Cardiac fibroblast (primary cell): ENCODE measurements at regions not wholly inside any gene's neighbourhood (a gene's known extent, or its start where the extent isn't known, plus 50 kb on each side); places are given as distances from the start of the nearest gene placed in this dataset.

Source experiments
- DNase-seq, 2 donors: peaks; one replicate each; pipeline versions ENCODE4 v3.0.0 to v3.0.0-alpha.2; 2010; ENCODE audit warnings: low read depth in 2 of 2
- H3K4me3 ChIP-seq, 2 donors: replicated peaks in 1 of 2; 1 replicate in 1 of 2; 2 replicates in 1 of 2; pipeline ENCODE4 v1.5.1; 2011; ENCODE audit warnings: low read depth in 2 of 2, low read length in 2 of 2, mild to moderate bottlenecking in 2 of 2, moderate library complexity in 1 of 2
- CTCF ChIP-seq: IDR thresholded peaks from one replicate; pipeline ENCODE4 v1.5.1; 2011; ENCODE audit warnings: low read depth, mild to moderate bottlenecking, low read length, inconsistent platforms

DNA sequence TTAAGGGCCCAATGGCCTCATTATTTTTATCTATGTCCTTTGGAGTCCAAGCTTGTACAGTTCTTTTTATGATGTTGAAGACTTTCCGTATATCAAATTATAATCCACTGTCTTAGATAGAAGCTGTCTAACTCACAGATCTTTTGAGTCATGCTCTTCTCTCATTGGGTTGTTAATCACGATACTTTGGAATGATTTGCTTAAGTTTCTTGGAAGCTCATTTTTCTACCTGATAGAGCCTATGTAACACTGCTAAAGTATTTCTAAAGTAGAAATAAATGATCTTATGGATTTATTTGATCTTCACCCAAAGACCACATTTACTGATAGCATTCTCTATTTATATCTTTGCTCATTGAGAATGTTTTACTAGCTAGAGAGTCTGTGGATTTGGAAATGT is 1554.1 kb downstream of the PLA2G4A start:
- DNase-seq = no peak
- H3K4me3 ChIP-seq = no peak overlapping the region
- TF ChIP-seq CTCF = no peak

DNA sequence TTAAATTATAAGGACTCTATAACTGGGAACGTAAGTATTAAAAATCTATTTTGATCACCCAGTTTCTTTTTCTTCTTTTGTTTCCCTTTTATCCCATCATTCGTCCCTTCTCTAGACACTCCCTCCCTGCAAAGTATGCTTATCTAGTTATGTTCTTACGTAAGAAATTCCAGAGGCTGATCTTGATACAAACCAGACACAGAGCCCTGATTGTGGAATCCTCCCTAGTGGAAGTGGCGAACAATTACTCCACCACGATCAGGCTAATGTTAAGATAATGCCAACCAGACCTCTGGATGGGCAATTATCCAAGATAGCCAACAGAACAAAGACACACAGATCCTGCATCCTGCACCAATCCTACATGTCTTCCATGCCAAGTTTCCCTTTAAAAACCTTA is 1557.4 kb downstream of the PLA2G4A start:
- peak in 1 of 2 donors; percentile 68 for DNase-seq
- H3K4me3 ChIP-seq = no peak overlapping the region
- no peak for TF ChIP-seq CTCF

DNA sequence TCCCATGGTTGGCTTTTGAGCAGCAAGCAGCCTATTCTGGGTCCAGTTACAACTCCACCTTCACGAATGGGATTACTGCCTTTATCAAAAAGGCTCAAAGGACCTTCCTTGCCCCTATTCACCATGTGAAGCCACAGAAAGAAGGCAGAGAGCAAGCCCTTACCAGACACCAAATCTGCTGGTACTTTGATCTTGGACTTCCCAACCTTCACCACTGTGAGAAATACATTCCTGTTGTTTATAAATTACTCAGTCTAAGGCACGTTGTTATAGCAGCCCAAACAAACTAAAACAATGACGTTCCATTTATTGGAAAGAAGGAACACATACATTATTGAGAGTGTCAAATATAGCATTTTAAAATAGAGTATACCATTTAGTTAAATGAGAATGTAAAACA is 1557.9 kb downstream of the PLA2G4A start:
- no peak for TF ChIP-seq CTCF
- DNase-seq = peak in 1 of 2 donors; percentile 2
- H3K4me3 ChIP-seq = no peak overlapping the region

GRCh38 chr1:188394677-188395076 is 1565.9 kb downstream of the PLA2G4A start:
- no peak for TF ChIP-seq CTCF
- DNase-seq = no peak
- no peak overlapping the region for H3K4me3 ChIP-seq

DNA sequence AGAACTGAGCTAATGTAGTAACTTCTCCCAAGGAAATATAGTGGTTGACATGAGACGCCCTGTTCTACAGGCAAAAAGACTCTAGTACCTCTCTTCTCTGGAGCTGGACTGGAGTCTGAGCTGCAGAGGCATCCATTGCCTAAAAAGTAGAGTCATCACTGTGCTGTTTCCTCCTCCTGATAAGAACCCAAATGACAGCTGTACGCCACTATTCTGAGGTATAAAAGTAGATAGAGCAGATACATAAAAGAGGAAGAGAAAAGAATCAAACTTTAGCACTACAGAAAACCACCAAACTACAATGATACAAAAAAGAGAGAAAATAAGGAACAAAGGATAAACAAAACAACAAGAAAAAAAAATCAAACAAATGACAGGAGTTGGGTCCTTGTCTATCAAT is 1568.8 kb downstream of the PLA2G4A start:
- H3K4me3 ChIP-seq = no peak overlapping the region
- no peak for DNase-seq
- no peak for TF ChIP-seq CTCF

DNA sequence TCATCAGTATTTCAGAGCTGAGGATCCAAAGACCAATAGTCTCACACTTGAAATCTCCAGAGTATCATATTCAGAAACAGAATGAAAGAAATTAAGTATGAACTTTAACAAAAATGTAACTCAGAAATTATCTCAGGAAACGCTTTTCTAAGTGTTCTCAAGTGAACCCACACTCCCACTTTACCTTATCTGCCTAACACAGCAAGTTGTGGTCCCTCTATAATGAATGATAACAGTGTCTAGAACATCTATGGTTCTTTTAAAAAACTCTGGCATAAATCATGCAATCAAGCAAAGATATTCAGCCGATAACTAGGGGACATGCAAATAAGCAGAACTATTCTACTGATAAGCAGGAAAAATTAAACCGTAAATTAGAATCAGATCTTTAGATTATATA is 1574.2 kb downstream of the PLA2G4A start:
- H3K4me3 ChIP-seq = no peak overlapping the region
- no peak for DNase-seq
- TF ChIP-seq CTCF = no peak

DNA sequence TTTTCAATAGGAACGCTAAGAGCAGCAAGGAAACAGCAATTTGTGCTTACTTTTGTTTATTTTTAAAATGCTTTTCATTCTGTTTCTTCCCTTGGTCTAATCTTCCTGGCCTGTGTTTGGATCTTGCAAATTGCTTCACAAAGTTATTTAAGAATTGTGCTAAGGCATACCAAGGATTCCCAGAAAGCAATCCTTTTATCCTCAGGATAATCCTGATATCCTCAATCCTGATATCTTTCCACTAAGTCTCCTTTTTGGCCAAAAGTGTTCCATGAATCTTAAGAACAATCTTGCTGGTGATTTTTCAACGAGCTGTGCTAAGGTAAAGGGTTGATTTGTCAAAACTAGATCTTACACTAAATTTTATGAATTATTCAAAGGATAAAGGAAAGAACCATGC is 1577.9 kb downstream of the PLA2G4A start:
- TF ChIP-seq CTCF = no peak
- H3K4me3 ChIP-seq = no peak overlapping the region
- DNase-seq = no peak
